GM12892 (cell line): ENCODE measurements at regions not wholly inside any gene's neighbourhood (a gene's known extent, or its start where the extent isn't known, plus 50 kb on each side); places are given as distances from the start of the nearest gene placed in this dataset.

Source experiments
- DNase-seq: peaks from one replicate; pipeline ENCODE4 v3.0.0; 2011; ENCODE audit not compliant: insufficient read length
- FAIRE-seq: peaks from 2 replicates; lab custom pipeline; 2011; peaks lifted over from hg19 to GRCh38; lab: Jason Lieb, UNC
- POLR2A ChIP-seq: IDR thresholded peaks from 2 replicates; pipeline ENCODE4 v1.6.1; 2011; ENCODE audit warnings: low read depth, low read length, control low read depth
- POLR2AphosphoS5 ChIP-seq: IDR thresholded peaks from 2 replicates; pipeline ENCODE4 v1.6.1; 2011; ENCODE audit warnings: low read depth, low read length, control low read depth
- TAF1 ChIP-seq: IDR thresholded peaks from 2 replicates; pipeline ENCODE4 v1.6.1; 2011; ENCODE audit warnings: low read depth, mild to moderate bottlenecking, control low read depth, low read length, borderline replicate concordance

- FAIRE-seq (no peak), DNase-seq (no peak)
- TF ChIP-seq POLR2AphosphoS5 (no peak), TAF1 (no peak), POLR2A (no peak)
Observed at GRCh38 chr14:38528582-38528981, 272.7 kb upstream of the CLEC14A start.

DNA sequence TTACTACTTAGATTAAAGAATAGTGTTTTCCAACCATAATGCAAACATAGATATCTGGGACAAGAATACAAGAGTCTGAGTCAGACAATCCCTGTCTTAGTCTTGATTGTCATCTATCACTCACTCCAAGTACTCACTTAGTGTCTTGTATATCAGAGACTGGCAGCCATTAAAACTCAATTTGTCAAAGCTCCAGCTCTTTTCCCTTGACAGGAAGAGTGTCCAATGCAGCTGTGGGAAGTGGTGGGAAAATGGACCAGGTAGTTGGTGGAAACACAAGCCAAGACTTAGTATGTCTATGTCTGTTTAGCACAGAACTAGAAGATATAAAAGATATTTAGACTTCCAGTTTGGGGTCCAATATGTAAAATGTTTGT, 271.6 kb upstream of the CLEC14A start:
- FAIRE-seq (no peak), DNase-seq (no peak)
- TF ChIP-seq POLR2AphosphoS5 (no peak), TAF1 (no peak), POLR2A (no peak)

DNA sequence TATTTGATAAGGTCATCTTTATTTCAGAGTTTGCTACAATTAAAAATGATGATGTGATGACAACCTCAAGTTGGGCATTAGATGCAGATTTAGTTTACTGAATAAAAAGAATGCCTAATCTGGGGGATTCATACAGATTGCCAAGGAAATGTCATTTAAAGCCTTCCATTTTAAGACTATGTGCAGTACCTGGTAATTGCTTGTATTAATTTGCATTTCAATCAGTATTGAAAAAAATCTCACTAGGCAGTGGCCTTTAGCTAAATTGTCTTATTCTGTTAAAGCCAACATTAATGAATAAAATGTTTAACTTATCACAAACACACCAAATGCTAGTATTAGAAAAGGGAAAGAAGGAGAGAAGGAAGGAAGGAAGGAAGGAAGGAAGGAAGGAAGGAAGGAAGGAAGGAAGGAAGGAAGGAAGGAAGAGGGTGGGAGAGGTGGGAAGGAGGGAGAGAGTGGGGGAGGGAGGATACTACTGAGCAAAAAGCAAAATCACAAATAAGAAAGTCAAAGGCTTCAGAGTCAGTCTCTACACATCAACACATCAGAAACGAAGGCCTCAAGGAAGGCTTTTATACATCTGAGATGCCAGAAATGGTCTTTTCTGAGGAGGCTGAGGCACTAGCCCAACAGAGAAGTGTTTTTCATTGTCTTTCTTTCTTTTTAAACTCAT, 271.1 kb upstream of the CLEC14A start:
- DNase-seq (no peak), FAIRE-seq (no peak)
- TF ChIP-seq TAF1 (no peak), POLR2A (no peak), POLR2AphosphoS5 (no peak)

GRCh38 chr14:38524636-38525509, 269.0 kb upstream of the CLEC14A start:
- DNase-seq (no peak), FAIRE-seq (no peak)
- TF ChIP-seq POLR2A (no peak), POLR2AphosphoS5 (no peak), TAF1 (no peak)

DNA sequence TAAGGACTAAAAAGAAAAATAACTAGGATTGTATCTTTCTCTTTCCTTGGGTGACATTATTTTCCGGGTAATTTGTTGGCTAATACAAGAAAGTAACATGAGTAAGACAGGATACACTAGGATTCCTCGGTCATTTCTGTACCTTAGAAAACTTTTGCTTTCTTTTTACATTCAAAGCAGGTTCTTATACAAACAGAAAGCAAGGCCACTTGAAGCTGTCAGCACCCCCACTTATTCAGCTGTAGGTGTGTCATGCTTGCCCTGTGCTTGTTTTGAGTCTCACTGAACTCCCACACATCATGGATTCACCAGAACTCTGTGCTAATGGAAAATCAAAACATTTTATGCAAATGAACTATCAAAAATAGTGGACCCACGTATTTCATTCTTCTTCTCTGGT, 266.8 kb upstream of the CLEC14A start:
- FAIRE-seq (no peak), DNase-seq (no peak)
- TF ChIP-seq POLR2A = no peak
- TF ChIP-seq TAF1 = no peak
- no peak for TF ChIP-seq POLR2AphosphoS5

GRCh38 chr14:38521591-38521990, 265.7 kb upstream of the CLEC14A start:
- FAIRE-seq (no peak), DNase-seq (no peak)
- TF ChIP-seq POLR2A (no peak), POLR2AphosphoS5 (no peak), TAF1 (no peak)

DNA sequence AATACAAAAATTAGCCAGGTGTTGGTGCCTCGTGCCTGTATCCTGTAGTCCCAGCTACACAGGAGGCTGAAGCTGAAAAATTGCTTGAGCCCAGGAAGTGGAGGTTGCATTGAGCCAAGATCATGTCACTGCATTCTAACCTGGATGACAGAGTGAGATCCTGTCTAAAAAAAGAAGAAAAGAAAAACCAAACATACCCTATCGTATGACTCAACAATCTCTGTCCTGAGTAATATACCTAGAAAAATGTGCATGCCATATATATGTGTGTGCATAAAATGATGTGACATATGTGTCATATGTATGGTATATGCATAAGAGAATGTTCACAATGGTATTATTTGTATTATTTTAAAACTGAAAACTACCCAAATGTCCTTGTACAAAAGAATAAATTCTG, 261.5 kb upstream of the CLEC14A start:
- FAIRE-seq (no peak), DNase-seq (no peak)
- TF ChIP-seq POLR2A (no peak), POLR2AphosphoS5 (no peak), TAF1 (no peak)

GRCh38 chr14:38512236-38512635, 256.3 kb upstream of the CLEC14A start:
- TF ChIP-seq POLR2A (no peak), TAF1 (no peak), POLR2AphosphoS5 (no peak)
- no peak for DNase-seq
- no peak for FAIRE-seq

DNA sequence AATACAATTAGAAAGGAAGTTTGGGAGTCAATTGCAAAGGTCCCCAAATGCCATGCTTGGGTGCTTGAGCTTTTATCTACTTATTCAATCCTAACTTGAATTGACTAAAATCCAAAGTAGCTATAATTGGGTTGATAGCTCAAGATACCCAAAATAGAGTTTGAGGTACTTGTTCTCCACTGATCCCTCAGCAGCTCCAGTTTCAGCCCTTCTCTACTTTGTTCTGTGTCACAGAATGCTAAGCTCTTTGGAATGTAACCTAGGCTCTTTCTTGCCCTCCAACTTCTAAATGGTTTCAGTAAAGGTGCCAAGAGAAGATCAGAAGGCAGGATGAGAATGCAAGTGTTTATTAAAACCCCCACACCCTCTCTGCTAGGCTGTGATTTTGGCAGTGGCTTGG, 251.4 kb upstream of the CLEC14A start:
- no peak for TF ChIP-seq POLR2AphosphoS5
- TF ChIP-seq TAF1 = no peak
- TF ChIP-seq POLR2A = no peak
- DNase-seq = no peak
- no peak for FAIRE-seq

DNA sequence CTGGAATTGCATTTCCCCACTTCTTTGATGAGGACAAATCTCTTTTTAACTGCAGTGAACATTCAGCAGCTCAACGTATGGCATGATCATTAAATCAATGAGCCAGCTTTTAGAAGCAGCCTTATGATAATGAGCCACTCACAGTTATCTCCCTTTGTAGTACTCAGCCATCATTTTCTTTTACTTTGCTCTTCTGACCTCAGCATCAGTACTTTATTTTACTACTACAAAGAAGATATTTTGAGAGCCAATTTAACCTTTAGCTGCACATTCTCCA, 250.0 kb upstream of the CLEC14A start:
- FAIRE-seq (no peak), DNase-seq (no peak)
- no peak for TF ChIP-seq TAF1
- no peak for TF ChIP-seq POLR2AphosphoS5
- no peak for TF ChIP-seq POLR2A

DNA sequence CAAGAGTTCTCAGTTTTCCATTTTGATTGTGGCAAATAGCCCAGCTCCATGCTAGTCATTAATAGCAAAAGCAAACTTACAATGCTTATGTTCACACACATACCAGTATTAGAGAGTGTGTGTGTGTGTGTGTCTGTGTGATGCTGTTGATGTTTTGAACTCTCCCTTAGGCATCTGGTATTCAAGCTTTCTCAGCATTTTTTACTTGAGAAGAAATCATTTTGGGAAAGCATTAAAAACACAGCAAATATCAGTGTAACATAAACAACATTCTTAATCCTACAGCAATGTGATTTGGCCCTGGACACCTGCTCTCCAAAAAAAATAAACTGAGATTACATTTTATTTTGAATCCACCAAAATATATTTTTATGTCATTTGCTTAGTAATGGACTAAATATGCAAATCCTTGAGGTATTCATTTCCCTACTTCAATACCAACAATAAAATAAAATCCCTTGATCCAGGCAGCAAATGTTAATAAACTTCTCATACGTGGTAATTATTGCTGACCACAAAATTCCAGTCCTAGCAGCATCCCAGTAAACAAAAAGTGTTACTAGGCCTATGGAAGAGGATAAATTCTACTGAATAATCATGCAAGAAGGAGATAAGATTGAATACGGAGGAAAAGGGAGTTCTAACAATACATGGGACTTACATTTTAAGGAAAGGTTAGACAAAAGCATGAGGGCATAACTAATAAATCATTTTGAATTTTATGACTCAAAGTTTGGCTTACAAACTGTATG, 249.5 kb upstream of the CLEC14A start:
- FAIRE-seq = no peak
- TF ChIP-seq POLR2A (no peak), TAF1 (no peak), POLR2AphosphoS5 (no peak)
- no peak for DNase-seq

DNA sequence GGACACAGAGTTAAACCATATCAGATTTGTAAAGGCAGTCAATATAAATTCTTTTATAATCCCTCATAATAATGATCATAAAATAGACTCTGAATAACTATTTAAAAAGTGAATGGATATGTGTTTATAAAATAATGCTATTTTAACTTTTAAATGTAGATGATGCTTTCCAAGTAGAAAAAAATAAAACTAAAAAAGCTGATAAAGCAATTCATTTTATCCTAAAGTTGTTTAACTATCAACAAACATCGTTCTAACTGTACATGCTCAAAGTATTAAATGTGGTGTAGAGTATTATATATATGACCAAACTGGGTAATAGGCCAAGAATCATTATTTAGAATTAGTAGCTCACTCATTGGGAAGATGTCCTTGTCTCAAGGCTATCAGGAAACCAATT, 248.3 kb upstream of the CLEC14A start:
- FAIRE-seq = no peak
- TF ChIP-seq POLR2AphosphoS5 (no peak), POLR2A (no peak), TAF1 (no peak)
- no peak for DNase-seq
